NCI-H2196 (cell line): ENCODE measurements at regions not wholly inside any gene's neighbourhood (a gene's known extent, or its start where the extent isn't known, plus 50 kb on each side); places are given as distances from the start of the nearest gene placed in this dataset.

Experiments used
- DNase-seq: peaks from one replicate; lab custom pipeline; 2025; ENCODE audit not compliant: unreplicated experiment; lab: John Stamatoyannopoulos, UW

DNA sequence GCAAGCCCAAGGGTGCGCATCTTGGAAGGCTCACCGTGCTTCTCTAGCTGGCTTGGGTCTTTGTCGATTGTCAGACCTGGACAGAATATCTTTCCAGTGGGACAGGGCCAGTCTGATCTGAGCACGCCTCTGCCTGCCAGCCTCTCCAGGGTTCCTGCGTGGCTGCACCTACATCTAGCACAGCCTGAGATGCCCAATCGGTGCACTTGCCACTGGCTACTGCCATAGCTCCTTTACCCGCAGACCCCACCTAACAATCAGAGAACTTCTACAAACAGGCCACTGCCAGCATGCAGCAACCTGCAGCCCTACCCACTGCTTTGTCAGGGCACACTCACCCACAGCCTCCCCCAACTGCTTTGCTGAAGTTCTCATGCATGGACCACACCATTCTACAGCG, 56.7 kb upstream of the PHACTR3 start:
- DNase-seq = no peak
